GM21515 (cell line): ENCODE measurements at regions not wholly inside any gene's neighbourhood (a gene's known extent, or its start where the extent isn't known, plus 50 kb on each side); places are given as distances from the start of the nearest gene placed in this dataset.

Experiments used
- ATAC-seq: cut with Tn5 transposase; IDR thresholded peaks from one replicate; pipeline ENCODE4 v1.9.1; 2021; ENCODE audit not compliant: unreplicated experiment

DNA sequence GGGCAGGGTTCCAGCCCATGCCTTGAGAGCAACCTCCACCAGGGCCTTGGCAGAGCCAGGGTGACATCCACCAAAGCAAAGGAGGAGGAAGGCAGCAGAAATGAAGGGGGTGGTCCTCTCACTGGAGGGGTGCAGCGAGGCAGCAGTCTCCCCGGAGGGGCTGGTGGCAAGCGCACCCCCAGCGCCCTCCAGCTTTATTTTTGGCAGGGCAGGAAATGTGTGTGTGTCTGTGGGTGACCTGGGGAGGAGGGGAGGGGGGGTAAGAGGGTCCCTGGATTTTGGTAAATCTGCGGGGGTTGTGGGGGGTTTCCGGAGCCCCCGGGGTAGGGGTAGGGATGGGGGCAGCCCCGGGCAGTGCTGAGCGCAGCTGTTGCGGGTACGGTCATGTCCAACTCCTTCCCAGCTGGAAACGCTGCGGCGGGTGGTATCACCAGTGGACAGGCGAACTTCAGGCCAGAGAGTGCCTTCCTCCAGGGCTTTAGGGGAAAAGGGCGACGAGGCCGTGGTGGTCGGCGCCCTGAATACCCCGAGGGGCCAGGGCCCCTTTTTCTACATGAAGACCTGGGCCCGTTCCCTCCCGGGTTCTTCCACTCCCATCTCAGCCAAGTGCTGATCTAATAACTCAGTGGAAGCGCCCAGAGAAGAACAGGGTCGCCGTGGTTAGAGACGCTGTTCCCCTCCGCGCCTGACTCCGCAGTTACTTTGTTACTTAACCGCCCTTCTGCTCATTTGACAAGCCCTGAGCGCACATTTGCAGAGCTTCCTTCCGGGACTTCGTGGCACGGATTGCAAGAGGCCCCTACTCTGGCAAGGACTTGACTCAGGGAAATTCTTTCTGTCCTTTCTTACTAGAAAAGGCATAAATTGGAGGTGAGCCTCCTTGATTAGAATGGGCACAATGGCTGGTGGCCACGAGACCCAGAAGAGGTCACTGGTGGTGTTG, 55.2 kb downstream of the FOS start:
- ATAC-seq, result no peak

DNA sequence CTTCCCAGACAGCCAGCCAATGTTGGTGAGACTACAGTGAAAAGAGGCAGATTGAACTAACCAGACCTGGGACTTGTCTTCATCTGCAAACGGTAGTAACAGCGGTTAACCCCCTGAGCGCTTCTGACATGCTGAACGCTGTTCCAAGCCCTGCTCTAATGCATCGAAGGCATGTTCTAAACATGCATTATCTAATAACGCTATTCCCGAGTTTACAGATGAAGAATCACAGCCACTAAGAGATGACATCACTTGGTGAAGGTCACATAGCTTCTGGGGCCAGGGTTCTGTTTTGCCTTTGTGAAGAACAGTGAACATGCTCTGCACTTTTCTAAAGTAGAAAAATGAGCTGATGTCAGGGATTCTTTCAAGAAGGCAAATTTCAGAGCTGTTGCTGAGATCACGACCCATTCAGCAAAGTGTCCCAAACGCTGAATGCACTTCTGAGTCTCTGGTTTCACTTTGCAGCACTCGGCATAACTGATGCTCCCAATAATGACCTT, 56.0 kb downstream of the FOS start:
- ATAC-seq, result no peak

DNA sequence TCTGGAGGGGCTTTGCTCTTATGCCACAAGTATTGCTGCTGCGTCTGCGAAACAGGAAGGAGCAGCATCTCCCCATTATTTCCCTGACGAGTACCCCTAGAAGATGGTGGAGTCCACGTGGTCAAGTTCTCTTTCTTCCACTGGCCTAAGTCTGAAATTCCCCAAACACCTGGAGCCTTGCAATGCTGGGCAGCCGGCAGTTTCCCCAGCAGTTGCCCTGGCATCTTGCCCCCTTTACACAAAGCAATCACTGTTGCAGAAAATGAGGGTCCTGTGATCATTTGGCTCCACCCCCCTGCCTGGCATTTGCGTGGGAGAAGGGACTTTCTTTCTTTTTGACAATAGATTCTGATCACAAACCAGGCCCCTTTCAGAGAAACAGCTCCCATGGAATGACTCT, 56.9 kb downstream of the FOS start:
- ATAC-seq, result no peak

DNA sequence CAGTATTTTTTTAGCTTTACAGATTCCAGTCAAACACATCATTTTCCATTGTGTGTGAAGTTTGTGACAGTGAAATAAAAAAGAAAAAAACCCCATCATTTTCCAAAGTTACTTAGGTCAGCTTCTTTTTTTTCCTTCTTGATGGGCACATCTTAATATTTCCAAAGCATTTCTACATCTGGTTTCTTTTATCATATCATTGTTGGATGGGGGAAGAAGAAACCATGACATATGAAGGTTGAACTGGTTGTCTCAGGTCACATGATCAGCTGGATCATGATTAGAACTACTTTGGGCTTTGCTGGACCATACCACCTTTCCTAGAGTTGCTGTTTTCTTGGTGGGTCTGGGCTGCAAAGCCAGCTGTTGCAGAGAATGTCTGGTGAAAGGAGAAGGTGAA, 59.8 kb downstream of the FOS start:
- ATAC-seq, result no peak

DNA sequence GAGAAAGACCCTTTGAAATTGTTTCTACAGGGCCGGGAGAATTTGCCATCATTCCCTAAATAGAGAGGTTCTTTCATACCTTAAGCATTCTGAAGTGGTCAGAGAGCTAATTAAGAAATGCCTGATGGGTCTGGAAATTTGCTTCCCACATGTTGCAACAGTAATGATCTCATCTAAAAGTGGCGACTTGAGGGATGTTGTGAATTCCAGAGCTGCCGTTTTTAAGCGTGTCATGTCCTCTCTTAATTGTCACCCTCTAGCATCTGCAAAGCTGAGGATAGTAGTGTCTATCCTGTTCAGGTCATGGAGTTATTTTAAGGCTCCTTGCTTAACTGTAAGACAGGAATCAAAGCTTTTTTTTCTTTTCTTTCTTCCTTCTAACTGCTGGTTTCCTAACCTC, 60.4 kb downstream of the FOS start:
- no peak for ATAC-seq

DNA sequence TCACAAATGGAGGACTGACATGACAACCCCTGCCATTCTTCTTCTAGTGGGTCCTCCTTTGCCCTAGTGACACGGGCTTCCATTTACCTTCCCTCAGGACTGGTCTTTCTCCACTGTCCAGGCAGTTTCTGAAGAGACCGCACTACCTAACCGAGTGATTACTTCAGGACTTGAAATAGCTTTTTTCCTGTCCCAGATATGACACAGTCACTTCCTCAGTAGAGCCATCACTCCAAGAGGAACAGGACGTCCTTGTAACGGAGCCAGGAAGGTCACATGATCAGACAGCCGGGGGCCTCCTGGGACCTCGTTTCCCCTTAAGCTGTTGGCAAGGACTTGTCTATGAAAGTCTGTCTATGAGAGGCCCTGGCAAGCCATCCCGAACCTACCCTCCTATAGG, 62.3 kb downstream of the FOS start:
- ATAC-seq, result no peak

DNA sequence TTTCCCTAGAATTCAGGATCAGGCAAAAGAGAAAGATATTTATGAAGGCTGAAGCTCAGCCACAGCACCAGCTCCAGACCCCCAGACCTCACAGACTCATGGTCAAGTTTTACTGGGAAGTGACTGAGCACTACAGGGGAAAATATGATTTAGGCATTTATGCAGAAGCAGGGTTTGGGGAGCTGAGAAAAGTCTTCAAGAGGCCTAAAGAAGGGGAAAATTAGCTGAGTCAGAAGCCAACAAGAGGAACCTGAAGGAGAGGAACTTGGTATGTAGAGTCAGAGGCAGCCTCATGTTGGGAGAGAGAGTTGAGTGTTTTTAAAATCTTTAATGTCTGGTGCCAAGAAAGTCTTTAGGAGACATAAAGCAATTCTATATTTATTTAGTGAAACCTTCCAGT, 63.0 kb downstream of the FOS start:
- ATAC-seq, result no peak

DNA sequence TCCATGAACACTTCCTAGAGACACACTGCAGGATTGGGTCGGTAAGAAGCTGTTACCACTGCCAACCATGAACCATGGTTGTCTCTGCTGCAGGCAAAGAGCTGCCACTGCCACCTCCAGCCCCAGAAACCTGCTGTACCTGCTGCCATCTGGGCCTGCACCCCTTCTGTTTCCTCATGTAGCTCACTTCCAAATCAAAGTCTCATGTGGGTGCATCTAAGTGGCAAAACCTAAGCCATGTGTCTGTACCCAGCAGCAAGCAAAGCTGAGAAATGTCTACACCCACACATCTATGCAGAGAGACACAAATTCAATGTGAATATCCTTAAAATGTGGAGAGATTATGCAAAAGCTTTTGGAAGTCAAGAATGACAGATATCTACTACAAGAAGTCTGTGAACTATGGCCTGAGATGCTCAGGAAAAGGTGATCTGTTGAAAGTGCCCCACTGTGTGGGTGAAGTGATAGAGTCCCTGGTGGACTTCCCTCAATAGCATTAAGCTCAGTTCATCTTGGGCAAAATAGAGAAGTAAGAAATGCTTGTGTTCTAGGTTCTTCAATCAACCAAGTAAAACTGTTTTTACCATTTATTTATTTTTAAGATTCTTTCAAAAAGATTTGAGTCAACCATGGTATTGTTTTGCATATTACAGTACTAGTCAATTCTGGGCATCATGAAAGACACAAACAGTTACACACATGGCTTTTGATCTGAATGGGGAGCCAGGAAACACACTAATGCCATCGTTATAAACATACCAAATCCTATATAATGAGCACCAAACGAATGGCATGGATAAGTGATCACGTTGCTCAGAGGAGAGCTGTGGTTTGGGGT, 64.4 kb downstream of the FOS start:
- ATAC-seq, result peak; percentile 67

DNA sequence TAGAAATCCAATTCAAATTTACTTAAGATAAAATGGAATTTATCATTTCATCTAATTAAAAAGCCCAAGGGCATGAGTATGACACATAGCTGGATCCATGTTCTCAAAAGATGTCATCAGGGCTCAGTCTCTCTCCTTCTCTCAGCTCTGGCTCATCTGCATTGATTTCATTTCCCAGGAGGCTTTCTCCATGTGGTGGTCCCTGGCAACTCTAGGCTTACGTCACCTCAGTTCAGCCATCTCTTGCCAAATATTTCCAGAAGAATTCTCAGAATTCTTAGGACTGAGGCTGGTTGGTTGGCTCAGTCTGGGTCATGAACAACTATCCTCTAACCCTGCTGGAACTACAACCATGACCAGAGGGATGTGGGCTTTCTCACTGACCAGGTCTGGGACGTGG, 65.3 kb downstream of the FOS start:
- ATAC-seq, result no peak

DNA sequence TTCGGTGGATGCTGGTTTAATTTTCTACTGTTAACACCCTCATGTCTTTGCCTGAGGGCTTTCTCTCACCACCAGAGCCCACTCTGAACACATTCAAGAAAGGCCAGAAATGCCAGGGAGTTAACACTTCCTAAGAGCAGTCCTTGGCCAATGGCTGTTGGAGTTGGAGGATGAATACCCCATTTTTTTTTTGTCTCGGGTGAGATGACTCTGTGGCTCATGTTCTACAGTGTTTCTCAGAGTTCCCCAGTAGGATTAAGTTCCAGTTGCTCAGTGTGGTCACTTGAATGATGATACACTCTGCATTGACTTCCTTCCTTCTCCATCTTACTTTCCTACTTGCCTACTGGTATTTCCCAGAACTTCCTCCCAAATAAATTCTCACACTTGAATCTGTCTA, 65.8 kb downstream of the FOS start:
- no peak for ATAC-seq

DNA sequence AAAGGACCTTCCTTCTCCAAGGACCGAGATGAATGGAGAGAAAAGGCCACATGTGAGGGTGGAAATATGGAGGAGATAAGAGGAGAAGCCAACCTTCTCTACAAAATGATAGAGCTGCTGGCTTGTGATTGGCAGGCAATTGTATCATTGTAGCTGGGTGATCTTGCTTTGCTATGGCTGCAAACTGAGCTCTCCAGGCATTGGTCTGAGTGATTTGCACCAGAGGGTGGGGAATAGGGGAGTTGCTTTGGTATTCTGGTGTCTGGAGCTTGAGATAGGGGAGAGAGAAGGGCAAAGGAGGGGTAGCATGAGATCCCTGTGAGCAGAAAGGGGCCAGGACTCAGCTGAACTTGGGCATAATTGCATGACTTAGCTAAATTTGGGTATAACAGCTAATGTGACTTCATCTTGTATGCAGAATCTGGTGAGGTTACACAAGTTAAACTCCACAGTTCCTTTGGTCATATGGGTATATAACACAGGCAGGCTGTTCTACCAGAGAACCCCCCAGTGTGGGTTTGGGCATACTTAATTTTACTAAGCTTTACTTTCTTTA, 72.0 kb downstream of the FOS start:
- ATAC-seq, result no peak

DNA sequence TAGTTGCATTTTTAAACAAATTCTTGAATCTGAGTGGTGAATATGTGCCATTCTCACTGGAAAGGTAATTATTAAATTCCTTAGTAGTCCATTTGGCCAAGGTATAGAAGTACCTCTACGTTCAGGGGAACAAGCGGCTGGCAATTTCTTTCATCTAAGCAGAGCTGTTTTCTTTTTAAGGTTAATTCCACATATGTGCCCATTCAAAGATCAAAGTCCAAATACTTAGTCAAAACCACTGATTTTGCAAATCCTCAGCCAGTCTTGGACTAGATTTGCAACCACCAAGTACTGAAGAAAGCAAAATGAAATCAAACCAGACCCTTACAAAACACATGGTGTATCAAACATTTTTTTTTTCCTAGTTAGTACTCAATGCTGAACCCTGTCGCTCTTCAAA, 68.7 kb upstream of the JDP2 start:
- ATAC-seq, result no peak

DNA sequence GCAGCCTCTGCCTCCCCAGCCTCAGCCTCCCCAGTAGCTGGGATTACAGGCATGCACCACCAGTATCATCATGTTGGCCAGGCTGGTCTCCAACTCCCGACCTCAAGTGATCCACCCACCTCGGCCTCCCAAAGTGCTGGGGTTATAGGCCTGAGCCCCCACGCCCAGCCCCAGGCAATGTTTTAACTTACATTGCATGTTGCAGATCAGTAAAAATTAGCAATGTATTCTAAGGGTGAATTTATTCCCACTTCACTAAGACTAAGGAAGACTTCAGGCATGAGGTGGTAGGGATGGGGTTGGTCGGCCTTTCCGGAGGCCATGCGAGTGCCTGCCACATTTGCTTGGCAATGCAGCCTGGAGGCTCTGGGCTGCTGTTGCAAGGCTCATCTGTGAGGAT, 66.8 kb upstream of the JDP2 start:
- no peak for ATAC-seq

DNA sequence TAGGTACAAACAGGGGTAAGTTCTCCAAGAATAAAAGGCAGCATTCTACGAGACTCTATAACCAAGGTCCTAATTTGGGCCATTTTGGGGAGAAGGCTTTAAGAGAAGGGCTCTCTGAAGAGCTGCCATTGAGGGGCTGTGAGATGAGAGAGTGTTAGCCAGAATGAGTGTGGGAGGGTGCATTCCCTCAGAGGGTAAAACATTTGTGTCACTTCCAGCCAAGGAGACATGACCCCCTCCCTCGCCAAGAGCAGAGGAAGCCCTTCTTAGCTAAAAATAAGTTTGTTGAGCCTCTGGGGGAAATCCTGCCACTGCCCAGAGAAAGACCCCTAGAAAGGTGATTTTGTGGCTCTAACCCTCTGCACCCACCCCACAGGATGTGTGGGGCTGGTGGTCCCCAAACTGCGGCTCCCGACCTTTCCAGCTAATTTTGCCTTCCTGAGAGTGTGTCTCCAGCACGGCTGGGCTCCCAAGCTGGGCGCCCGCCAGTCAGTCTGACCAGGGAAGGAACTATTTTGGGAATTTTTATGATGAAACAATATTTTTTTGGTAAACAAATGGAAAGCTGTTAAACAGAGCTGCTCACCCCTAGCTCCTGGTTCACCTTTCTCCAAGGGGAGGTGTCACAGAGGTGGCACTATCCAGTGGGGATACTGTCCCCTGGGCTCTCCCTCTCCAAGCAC, 65.9 kb upstream of the JDP2 start:
- ATAC-seq, result no peak

DNA sequence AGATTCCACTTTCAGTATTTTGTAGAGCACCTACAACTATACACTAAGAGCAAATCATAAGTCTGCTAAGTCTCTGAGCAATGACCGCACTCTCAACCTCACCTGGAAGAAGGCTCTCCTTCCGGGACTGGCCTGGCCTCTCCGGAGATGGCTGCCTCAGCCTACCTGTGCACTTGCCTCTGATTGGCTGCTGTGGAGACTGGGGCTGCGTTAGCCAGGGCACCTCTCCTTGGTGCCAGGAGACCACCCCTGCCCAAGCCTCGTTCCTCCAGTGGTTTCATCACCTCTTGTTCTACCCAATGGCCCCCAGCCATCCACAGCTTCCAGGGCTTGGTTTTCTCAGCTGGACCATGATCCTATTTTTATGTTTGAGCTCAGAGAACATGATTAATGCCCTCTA, 64.7 kb upstream of the JDP2 start:
- no peak for ATAC-seq

DNA sequence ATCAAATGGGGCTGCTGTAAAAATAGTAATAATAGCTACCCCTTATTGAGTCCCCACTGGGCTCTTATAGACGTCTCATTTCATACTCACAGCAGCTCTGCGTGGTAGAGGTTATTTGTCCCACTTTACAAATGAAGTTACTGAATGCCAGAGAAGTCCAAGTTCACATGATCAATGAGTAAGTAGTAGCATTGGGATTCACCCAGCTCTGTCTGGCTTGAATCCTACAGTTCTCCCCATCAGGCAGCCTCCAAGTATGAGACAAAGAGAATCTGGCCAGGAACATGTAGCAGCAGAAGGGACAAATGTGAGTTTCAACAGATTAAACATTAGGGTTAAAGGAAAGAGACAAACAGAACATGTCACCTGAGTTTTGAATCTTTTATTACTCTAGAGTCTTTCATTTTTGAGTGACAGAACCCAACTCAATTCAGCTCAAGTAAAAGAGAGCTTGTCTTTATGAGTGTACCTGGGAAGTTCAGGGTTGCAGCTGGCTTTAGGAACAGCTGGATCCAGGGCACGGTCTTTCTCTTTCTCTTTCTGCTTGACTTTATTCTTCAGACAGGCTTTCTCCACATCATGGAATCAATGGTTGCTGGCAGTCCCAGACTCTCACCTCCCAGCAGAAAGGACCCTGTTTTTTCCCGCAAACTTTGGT, 64.1 kb upstream of the JDP2 start:
- ATAC-seq, result no peak

DNA sequence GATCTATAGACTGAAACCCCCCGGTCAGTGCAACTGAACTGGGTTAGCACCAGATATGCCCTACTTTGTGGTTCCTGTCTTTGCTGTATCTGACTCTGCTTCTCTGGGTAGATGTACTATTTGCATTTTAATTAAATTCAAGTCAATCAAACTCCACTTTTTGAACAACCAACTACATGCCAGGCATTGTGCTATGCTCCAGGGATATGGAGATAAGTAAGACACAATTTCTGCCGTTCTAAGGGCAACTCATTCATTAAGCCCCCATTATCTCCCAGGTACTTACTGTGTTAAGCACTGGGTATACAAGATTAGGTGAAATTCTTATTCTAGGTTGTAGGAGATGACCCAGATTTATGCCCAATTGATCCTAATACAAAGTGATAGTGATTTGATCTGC, 62.7 kb upstream of the JDP2 start:
- no peak for ATAC-seq

DNA sequence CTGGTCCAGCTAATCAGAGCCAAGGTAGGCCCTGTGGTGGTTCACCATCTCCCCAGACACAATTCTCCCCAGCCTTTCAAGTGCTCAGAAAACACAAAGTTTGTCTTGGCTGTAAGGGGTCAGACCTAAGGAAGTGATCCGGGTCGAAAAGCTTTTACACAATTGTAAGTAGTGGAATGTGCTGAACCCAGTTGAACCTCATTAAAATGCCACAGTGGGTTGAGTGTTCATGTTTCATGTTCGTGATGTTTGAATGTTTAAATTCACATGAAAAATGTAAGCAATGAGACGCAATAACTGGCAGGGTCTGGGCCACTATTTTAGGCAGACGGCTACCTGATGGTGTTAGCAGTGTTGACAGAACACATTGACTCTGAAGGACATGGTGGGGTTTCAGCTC, 60.9 kb upstream of the JDP2 start:
- ATAC-seq, result no peak

DNA sequence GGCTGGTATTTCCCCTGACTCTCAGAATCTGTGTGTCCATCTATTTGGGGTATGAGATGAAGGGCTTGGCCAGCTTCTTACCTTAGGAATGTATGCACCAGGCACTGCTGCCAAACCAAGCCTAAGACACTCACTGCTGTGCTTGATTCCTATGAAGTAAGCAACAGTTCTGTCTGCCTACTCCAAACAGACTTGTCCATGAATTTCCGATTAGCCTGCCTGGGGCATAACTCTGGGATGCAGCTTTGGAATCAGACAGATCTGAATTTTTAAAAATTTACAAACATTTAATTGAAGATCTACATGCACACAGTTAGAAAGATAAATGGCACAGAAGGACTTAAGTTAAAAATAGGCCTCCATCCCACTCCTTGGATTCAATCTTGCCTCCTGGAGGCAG, 59.5 kb upstream of the JDP2 start:
- no peak for ATAC-seq

DNA sequence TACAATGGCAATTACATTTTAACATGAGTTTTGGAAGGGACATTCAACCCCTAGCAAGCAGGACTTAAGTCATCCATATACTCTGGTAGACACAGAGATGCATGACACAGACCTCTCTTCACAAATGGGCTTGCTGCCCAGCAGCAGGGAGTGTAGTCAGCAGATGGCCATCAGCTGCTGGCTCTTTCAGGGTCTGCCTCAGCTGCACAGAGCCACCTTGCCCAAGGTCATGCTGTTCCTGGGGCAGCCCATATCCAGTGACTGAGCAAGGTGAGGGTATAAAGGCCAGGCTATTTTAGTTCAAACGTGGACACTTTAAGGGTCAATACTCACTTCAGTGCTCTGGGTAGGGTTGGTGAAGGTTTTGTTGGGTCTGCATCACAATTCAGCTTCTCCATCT, 58.3 kb upstream of the JDP2 start:
- no peak for ATAC-seq
